ENCODE measurements at regions not wholly inside any gene's neighbourhood (a gene's known extent, or its start where the extent isn't known, plus 50 kb on each side); places are given as distances from the start of the nearest gene placed in this dataset.

DNA sequence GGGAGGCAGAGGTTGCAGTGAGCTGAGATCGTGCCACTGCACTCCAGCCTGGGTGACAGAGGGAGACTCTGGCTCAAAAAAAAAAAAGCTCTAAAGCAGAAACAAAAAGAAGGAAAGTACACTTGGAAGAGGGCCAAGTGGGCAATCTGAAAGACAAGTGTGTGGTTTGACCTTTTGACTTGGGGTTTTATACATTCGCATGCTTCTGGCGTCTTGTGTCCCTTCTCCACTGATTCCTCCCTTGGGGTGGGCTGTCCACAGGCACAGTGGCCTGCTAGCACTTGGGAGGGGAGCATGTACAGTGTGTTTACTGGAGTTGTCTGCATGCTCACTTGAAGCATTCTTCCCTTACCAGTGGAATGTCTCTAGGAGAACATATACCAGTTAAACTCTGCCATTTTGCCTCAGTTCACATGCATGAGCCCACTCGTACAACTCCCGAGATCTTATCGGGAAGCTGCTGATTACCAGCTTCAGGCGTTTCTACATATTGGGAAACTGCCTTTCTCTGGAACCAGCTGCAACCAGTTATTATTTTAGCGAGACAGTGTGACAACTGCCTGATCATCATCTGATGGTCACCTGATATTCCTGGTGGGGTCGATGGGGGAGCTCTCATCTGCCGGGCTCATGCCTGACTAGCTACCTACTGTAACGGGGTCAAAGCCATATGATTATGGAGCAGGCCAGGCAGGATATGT is 113.5 kb upstream of the ZNF678 start:
- DNase-seq, result no peak

DNA sequence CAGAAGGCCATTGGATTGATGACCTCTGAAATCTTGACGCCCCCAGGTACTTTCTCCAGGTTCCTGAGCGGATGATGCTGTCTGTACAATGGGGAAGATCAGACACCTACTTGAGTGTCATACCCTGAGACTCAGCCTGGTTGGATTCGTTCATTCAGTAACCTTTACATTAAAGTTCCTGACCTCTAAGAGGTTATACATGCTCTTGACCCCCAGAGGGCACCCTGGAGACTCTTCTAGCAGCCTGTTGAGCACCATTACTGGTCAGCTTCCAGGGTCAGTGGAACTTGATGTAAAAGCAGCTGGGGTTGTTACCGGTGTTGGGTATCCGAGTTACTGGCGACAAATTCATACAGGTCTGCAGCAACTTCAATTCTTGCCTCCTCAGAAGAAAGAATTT is 114.3 kb upstream of the ZNF678 start:
- peak; percentile 15 for DNase-seq

DNA sequence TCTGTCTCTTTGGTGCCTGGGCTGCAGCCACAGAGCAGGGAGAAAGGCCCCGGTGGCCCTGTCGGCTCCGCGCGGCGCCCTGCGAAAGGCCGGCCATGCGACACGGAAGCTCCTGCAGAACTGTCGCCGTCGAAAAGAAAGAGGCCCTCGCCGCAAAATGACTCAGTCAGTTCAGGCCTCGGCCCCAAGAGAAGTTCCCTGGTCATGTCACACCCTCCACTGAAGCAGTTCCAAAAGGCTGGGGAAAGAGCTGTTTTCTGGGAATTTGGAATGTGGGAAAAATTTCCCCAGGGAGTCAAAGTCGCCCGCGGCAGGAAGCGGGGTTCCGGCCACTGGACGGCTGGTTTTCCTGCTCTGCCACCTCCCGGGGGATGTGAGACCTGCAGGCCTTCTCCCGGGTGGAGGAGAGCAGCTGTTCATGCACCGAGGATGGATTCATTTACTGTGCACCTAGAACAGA is 115.8 kb upstream of the ZNF678 start:
- no peak for DNase-seq

DNA sequence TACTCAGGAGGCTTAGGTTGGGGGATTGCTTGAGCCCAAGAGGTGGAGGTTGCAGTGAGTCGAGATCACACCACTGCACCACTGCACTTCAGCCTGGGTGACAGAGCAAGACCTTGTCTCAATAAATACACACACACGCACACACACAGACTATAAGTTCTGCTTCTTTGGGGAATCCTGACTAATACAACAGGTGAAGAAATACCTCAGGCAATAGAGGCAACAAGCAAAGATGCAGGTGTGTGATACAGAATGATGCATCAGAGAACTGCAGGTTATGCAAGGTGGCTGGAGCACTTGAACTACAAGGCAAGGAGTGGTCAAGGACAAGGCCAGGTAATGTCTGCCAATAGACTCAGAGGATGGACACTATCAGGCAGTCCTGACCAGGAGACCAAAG is 117.6 kb upstream of the ZNF678 start:
- DNase-seq, result no peak

DNA sequence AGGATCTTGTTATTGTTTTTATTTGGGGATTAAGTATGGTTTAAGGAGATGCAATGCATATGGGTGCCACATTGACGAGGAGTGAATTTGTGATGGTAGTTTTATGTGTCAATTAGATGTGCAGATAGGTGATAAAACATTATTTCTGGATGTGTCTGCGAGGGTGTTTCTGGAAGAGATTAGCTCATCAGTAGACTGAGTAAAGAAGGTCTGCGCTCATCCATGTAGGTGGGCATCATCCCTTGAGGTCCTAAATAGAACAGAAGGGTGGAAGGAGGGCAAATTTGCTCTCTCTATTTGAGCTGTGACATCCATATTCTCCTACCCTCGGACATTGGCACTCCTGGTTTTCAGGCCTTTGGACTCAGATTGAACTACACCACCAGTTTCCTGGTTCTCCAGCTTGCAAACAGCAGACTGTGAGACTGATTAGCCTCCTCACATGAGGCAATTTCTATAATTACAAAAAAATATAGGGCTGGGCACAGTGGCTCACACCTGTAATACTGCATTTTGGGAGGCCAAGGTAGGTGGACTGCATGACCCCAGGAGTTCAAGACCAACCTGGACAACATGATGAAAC is 118.2 kb upstream of the ZNF678 start:
- DNase-seq, result no peak

DNA sequence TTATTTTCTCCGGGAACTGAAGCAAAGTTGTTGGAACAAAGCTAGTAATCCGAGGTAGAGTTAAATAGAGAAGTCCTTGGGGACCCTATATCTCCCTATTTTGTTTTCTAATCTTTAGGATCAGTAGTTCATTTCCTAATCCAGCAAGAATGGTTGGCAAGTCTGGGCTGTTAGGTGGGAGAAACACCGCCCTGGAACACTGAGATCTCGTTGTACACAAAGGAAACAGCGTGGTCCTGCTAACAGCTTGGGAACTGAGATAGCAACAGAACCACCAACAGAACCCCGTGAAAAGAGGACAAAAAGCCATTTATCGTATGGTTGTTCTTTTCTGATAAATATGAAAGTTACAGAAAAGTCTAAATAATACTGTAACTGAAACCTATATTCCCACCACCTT is 121.9 kb upstream of the CDC42BPA start:
- DNase-seq, result no peak

DNA sequence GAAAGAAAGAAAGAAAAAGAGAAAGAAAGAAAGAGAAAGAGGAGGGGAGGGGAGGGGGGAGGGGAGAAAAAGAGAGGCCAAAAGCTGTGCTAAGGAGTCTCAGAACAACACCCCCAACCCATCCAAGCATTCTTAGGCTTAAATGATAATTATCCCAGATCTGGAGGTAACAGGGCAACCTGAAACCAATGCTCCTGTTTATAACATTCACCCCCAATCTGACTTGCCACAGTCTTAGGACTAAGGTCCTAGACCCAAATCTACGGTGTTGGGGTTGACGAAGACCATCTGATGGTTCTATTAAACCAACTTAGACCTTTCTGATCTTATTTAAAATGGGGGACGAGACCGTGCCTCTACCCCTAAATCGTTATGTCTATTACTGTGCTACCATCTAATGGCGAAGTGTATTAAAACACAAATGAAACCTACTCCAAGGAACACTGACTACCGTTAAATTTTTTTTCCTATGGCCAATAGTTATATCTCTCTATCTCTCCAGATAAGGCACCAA is 119.3 kb upstream of the CDC42BPA start:
- no peak for DNase-seq

DNA sequence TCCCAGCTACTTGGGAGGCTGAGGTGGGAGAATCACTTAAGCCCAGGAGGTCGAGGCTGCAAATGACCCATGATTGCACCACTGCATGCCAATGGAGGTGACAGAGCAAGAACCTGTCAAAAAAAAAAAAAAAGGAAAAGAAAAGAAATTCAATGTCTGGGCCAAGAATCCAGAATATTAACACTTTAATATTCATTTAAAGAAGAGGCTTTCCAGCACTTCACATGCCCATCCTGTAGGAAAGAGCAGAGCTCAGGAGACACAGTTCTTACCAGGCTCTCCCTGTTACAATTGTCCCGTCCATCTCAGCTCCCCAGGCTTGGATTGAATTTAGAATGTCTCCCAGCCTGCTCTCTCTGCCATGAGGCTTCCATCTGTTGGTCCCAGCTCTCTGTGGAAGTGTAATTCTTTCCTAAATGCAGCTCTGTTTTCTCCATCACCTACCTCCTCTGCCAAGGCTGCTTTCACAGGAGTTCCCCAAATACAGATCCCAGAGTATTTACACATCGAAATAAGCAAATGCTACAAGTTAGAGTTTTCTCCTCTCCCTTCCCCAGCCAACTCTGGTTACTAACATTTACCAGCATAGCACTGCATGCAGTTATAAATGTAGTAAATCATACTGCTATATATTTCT is 116.6 kb upstream of the CDC42BPA start:
- DNase-seq, result no peak

DNA sequence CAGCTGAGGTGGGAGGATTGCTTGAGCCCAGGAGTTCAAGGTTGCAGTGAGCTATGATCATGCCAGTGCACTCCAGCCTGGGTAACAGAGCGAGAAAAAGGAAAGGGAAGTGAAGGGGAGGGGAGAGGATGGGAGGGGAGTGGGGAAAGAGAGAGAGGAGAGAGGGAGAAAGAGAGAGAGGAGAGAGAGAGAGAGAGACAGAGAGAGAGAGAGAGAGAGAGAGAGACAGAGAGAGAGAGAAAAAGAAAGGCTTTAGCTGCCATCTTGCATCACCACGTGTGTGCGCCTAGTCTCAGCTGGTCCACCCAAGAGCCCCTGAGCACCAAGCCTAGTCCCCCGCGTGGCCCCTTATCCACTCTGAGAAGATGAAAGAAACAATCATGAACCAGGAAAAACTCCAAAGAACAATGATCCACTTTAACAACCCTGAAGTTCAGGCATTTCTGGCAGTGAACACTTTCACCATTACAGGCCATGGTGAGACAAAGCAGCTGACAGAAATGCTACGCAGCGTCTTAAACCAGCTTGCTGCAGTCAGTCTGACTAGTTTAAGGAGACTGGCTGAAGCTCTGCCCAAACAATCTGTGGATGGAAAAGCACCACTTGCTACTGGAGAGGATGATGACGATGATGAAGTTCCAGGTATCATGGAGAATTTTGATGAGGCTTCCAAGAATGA is 115.5 kb upstream of the CDC42BPA start:
- DNase-seq, result no peak

DNA sequence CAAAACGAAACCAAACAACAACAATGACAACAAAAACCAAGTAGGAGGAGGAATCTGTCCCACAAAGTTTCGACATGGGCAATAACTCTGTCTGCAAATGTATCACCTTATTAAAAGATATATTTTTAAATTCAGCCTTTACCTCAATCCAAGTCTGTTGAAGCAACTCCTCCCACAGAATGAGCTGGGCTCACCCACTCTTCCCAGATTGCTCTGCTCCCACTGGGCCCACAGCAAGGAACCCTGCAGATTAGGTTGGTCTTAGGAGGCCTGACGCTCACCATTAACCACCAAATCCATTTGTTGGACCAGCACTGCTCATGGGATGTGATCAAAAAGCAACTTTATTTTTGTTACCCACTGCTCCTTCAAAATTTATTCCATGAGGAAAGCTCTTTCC is 114.7 kb upstream of the CDC42BPA start:
- DNase-seq, result no peak

DNA sequence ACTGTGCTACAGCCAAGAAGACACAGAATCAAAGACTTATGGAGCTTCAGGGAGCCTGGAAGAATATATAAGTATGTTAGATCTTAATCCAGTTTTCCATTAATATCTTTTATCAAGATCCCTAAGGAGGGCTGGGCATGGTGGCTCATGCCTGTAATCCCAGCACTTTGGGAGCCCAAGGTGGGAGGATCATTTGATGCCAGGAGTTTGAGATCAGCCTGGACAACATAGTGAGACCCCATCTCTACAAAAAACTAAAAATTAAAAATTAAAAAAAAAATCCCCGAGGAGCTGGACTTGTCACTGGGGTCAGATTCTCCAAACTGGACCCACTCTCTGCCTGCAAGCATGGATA is 113.9 kb upstream of the CDC42BPA start:
- DNase-seq, result no peak

DNA sequence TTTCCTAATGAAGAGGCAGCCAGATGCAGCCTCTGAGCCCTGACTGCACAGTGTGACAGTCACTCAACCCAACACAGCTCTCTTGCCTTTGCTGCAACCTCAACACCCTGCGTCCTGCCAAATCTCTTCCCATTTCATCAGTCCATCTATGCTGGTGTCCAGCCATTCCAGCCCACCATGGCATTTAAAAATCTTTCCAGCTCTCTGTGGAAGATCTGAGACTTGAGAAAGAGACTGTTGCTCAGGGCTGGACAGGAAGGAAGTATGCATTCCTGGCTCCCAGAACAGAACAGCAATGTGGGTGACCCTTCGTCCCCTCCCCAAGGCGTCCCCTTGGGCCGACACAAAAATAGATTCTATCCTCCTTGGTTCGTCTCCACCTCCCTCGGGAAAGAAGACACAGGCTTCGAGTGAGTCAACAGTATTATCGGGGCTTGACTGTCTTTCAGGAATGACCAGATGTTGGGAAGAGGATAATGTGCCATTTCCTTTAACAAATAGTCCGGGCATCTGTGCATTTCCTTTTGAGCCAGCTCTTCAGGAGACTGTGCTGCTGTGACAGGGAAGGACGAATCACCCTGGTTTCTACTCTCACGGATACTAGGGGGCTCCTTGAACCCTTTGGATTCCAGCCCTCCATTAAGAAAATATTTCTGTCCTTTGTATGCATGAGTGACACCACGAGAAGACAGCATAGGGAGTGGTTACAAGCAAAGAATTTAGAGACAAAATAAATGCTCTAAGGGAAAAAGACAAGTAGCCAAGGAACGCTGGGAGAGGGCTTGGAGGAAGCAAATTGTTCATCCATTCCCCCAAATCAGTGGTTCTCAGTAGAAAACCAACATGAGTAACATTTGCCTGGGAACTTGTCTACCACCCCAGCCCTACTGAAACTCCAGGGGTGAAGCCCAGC is 111.4 kb upstream of the CDC42BPA start:
- no peak for DNase-seq

DNA sequence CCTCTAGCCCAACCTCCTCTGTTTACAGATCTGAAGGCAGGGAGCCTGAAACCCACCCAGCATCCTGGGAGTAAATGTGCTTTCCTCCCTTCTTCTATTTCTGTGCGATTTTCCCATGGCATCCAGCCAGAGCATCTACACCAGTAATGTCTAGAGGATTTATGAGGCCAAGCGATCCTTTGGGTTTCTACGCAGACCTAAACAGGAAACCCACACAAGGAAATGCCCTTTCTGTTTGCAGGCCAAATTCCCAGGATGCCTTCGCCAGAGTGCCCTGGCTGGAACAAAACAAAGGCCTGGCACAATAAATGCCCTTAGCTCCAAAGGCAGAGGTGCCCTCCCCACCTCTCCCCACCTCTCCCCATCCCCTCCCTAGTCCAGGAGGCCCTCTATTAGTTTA is 110.5 kb upstream of the CDC42BPA start:
- DNase-seq, result no peak

DNA sequence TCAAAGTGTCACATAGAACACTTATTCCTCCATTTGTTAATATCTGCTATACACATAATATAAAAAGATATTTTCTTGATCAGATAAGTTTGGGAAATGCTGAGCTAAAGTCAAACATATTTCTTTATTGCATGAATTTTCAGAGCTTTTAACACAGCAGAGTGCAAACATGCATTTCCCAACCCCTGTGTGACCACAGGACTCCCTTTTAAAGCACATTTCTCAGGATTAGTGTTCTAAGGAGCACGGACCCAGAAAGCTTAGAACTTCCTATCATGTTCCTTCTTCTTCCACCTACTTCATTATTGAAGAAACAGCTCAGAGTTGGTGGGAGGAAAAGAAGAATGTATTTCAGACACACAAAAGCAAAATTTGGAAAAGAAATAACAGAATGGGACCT is 109.1 kb upstream of the CDC42BPA start:
- no peak for DNase-seq

DNA sequence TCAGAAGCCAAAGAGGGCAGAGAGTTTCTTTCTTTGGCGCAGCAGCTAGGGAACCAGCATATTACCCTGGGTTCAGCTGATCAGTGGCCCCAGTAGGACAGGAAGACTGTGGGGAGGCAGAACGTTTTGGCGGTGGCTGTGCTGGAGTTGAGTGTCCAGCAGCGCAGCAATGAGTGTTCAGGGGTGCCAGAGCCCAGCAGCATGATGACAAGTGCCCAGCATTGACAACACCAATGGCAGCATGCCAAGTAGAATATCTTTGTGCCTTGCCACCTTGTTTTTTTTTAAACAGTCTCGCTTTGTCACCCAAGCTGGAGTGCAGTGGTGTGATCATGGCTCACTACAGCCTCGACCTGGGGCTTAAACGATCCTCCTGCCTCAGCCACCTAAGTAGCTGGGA is 106.7 kb upstream of the CDC42BPA start:
- DNase-seq, result no peak

DNA sequence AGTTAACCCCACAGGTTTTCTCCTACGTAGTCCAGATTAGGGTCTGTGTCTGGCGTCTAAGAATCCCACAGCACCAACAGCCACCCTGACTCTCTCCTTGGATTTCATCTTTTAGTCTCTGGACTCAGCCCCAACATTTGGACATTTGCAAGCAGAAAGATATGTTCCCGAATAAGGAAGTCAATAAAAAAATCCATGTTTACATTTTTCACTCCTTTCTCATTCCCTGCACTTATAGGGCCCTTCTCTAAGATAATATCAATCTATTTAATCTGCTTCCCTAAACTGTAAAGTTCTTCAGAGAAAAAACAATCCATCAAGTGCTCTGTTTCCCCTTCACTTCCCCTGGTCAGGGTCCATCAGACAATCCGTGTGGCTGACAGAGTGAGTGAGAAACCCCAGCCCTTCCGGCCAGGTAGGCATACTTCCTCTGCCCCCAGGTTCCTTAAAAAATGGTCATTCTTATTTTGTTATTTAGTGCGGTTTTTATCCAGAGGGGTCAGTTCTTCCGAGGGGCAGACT is 105.9 kb upstream of the CDC42BPA start:
- DNase-seq, result no peak

DNA sequence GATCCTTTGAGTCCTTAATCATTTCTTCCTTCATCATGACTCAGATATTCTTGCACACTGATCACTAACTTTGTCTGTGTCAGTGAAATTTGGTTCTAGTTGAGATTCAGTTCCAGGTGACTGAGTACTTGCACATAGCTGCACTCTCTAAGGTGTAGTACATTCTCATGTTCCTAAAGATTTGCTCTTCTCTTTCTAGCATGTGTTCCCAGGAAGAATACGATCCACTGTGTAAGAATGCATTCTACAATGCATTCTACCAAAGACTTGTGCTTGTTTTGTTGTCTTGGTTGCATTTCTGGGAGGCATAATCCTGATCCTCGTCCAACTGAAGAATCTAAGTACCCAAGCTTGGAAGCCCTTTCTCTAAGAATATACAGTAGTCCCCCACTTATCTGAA is 104.3 kb upstream of the CDC42BPA start:
- DNase-seq, result no peak

DNA sequence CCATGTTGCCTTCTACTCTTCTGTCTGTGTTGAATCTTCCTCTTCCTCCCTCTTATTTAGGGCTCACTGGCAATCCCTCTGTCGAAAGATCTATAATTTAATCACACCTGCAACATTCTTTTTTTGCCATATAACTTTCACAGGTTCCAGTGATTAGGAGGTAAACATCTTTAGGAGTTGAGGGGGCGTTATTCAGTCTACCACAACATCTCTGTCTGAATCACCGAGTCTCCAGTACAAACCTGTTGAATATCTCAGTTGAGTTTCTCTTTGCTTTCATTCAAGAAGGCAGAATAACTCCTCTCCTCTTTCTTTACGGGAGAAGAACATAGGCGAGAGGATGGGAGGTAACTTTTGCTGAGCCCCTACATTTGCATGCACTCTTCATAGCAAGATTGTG is 101.9 kb upstream of the CDC42BPA start:
- no peak for DNase-seq

DNA sequence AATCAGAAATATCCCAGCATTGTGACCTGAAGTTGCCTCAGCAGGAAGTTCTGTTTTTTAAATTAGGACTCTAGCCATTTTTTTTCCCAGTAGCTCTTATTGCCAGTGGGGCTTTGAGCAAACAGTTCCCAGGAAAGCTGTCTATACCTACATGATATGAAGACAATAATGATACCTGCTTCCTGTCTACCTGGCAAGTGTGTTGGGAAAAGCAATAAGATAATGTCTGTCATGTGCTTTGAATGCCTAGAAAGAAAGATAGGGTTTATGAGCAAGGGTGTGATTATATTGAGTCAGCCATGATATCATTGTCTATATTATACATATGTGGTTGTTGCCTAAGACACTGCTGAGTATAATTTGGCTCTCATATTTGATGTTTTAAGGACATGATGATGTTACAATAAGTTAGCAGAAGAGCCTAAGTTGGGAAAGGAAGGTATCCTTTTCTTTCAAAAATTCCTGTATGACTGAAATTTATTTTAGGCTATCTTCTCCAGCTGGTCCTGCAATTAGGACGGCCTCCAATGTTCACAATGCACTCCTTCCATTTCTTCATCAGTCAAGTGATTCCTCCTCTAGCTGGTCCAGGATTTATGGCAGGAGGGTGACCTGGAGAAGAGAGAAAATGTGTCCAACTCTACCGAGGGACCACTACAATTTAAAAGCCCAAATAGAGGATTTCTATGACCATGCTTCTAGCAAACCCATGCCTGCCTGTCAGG is 99.6 kb upstream of the CDC42BPA start:
- DNase-seq, result no peak

DNA sequence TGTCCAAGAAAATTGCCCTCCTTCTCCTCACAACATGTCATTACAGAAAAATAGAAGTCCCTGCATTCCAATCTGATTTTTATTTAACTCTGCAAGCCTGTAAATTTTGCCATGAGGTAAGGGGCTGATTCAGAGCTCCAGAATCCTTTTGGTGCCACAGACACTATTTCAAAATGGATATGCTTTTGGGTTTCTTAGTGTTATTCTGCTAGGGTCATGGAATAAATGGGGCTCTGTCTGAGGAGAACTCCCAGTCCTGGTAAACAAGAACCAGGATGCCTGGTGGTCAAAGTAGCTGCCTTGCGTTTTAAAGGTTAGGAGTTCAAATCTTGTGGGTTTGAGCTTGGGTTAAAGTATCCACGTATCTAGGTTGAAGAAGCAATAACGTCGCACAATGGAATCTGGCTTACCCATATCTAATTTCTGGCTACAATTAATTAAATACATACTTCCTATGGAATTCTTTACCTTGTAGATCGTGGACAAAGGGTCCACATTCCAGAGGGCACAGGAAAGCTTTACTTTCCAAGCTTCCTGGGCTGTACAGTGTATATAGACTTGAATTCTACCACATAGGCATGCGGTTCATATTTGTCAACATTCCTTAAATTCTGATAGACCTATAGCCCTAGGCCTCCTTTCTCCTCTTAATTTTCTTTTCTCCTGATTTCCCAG is 98.0 kb upstream of the CDC42BPA start:
- DNase-seq, result no peak

DNA sequence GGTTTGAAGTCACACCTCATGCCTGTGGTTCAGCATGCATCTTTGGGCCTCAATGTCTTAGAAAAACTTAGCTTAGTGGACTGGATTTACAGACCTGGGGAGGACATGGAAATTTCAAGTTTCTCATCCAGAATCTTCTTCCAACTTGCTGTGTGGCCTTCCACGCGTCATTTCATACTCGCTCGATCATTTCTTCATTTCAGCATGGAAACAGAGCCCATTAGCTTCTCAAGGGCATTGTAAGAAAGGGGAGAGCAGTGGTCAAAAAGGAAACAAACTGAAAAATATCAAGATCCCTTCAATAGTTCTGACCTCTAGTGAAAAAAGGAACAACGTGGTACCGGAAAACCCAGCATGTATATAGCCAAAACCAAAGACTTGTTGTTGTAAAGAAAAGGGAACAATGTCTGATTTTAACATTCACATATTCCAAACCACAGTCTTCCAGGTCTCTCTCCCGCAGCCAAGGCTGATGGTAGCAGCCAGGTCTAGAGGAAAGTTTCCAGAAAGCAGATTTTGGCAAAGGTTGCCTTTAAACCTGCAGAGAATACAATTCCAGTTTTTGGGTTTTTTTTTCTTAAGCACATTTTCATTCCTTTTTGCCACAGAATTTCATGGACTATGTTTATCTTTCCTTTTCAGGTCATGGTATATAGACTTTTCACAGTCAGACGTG is 97.0 kb upstream of the CDC42BPA start:
- no peak for DNase-seq
